IMR-90 (cell line): ENCODE measurements at regions not wholly inside any gene's neighbourhood (a gene's known extent, or its start where the extent isn't known, plus 50 kb on each side); places are given as distances from the start of the nearest gene placed in this dataset.

Source experiments
- ATAC-seq: fragments of 200-7000 bp; cut with Tn5 transposase; 2 replicates; pipeline ENCODE4 v1.9.1; 2020; ENCODE audit warnings: low read depth, mild to moderate bottlenecking, moderate library complexity
- BruUV-seq: library from RNA; stranded (reverse); fragments of 400-500 nt; replicated peaks from 2 replicates; lab custom pipeline; 2021; lab: Mats Ljungman, UMichigan
- CTCF ChIA-PET: fragments of 300-600 bp; formaldehyde crosslinking; extraction: SDS; loops from one replicate; lab custom pipeline; 2021; ENCODE audit warnings: antibody characterized with exemption; lab: Yijun Ruan, JAX
- POLR2A ChIA-PET: fragments of 300-600 bp; sonication (Branson Sonifier 250); formaldehyde crosslinking; loops from one replicate; lab custom pipeline; 2022; ENCODE audit warnings: antibody characterized with exemption; ENCODE audit not compliant: unreplicated experiment; lab: Charles Lee
- DNase-seq: peaks from one replicate; pipeline ENCODE4 v3.0.0; 2013
- H2AFZ ChIP-seq: replicated peaks from 2 replicates; pipeline ENCODE3; 2013; ENCODE audit warnings: low read length, mild to moderate bottlenecking; ENCODE audit not compliant: poor library complexity
- H2AK5ac ChIP-seq: 2 replicates; pipeline ENCODE4 v1.6.1; 2013; ENCODE audit warnings: low read depth, low read length, inconsistent platforms
- H2AK9ac ChIP-seq: replicated peaks from 2 replicates; pipeline ENCODE3; 2013; ENCODE audit warnings: mild to moderate bottlenecking, low read depth, low read length, moderate library complexity; ENCODE audit not compliant: poor library complexity
- H2BK120ac ChIP-seq: 2 replicates; pipeline ENCODE4 v1.6.1; 2013; ENCODE audit warnings: low read depth, low read length, inconsistent platforms
- H2BK15ac ChIP-seq: 3 replicates; pipeline ENCODE4 v1.6.1; 2013; ENCODE audit warnings: low read depth, low read length, inconsistent platforms
- H2BK20ac ChIP-seq: 2 replicates; pipeline ENCODE4 v1.6.1; 2013; ENCODE audit warnings: low read depth, mild to moderate bottlenecking, inconsistent platforms, low read length, moderate library complexity
- H2BK5ac ChIP-seq: 2 replicates; pipeline ENCODE4 v1.6.1; 2013; ENCODE audit warnings: mild to moderate bottlenecking, low read depth, low read length, inconsistent platforms; ENCODE audit not compliant: poor library complexity, severe bottlenecking
- H3K14ac ChIP-seq: replicated peaks from 2 replicates; pipeline ENCODE4 v1.6.1; 2013; ENCODE audit warnings: low read depth, low read length, inconsistent platforms
- H3K18ac ChIP-seq: 2 replicates; pipeline ENCODE4 v1.6.1; 2013; ENCODE audit warnings: low read depth, low read length, control low read depth
- H3K23ac ChIP-seq: 2 replicates; pipeline ENCODE4 v1.6.1; 2013; ENCODE audit warnings: low read depth, low read length, inconsistent platforms
- H3K27ac ChIP-seq: 2 replicates; pipeline ENCODE4 v1.5.1; 2013; ENCODE audit warnings: mild to moderate bottlenecking, control low read depth, low read length; ENCODE audit not compliant: insufficient read depth
- H3K27me3 ChIP-seq: 2 replicates; pipeline ENCODE4 v1.6.1; 2013; ENCODE audit warnings: low read length; ENCODE audit not compliant: control insufficient read depth, insufficient read depth
- H3K36me3 ChIP-seq: 2 replicates; pipeline ENCODE4 v1.6.1; 2013; ENCODE audit warnings: low read length, mixed read lengths; ENCODE audit not compliant: control insufficient read depth, insufficient read depth
- H3K4ac ChIP-seq: 2 replicates; pipeline ENCODE4 v1.6.1; 2013; ENCODE audit warnings: low read depth, low read length, inconsistent platforms
- H3K4me1 ChIP-seq: 2 replicates; pipeline ENCODE4 v1.6.1; 2013; ENCODE audit warnings: low read length, mixed read lengths; ENCODE audit not compliant: control insufficient read depth, insufficient read depth
- H3K4me2 ChIP-seq: 2 replicates; pipeline ENCODE4 v1.6.1; 2013; ENCODE audit warnings: low read depth, mild to moderate bottlenecking, control low read depth, low read length, moderate library complexity
- H3K4me3 ChIP-seq: 2 replicates; pipeline ENCODE4 v1.5.1; 2013; ENCODE audit warnings: low read depth, mild to moderate bottlenecking, control low read depth, low read length, moderate library complexity; ENCODE audit not compliant: insufficient read depth
- H3K56ac ChIP-seq: 2 replicates; pipeline ENCODE4 v1.6.1; 2013; ENCODE audit warnings: low read length, inconsistent platforms; ENCODE audit not compliant: insufficient read depth; ENCODE audit errors: extremely low read depth
- H3K79me1 ChIP-seq, 2 experiments: 2 replicates each; pipeline ENCODE4 v1.6.1; 2013; ENCODE audit warnings: low read length in 2 of 2, inconsistent platforms in 1 of 2, low read depth in 1 of 2
- H3K9ac ChIP-seq: 2 replicates; pipeline ENCODE4 v1.6.1; 2013; ENCODE audit warnings: low read depth, low read length, control low read depth
- H3K9me1 ChIP-seq: 2 replicates; pipeline ENCODE4 v1.6.1; 2013; ENCODE audit warnings: low read length, inconsistent platforms; ENCODE audit not compliant: insufficient read depth
- H3K9me3 ChIP-seq: 2 replicates; pipeline ENCODE4 v1.6.1; 2013; ENCODE audit warnings: low read length; ENCODE audit not compliant: control insufficient read depth, insufficient read depth
- H4K20me1 ChIP-seq: 2 replicates; pipeline ENCODE4 v1.6.1; 2013; ENCODE audit warnings: low read length, inconsistent platforms; ENCODE audit not compliant: insufficient read depth
- H4K5ac ChIP-seq: 2 replicates; pipeline ENCODE4 v1.6.1; 2013; ENCODE audit warnings: mild to moderate bottlenecking, low read depth, low read length, control low read depth
- H4K8ac ChIP-seq, 2 experiments: 2 replicates each; pipeline ENCODE4 v1.6.1; 2013; ENCODE audit warnings: low read depth in 2 of 2, low read length in 2 of 2, control low read depth in 1 of 2, inconsistent platforms in 1 of 2
- H4K91ac ChIP-seq: 2 replicates; pipeline ENCODE4 v1.6.1; 2013; ENCODE audit warnings: low read depth, low read length, inconsistent platforms; ENCODE audit not compliant: insufficient read depth
- CHD1 ChIP-seq: IDR thresholded peaks from 2 replicates; pipeline ENCODE4 v1.6.1; 2012; ENCODE audit warnings: low read depth, low read length, improper control_type of control experiment
- MAZ ChIP-seq: IDR thresholded peaks from 2 replicates; pipeline ENCODE4 v1.6.1; 2012; ENCODE audit warnings: low read depth, mild to moderate bottlenecking, low read length, improper control_type of control experiment, moderate library complexity, borderline replicate concordance
- POLR2A ChIP-seq: IDR thresholded peaks from 2 replicates; pipeline ENCODE4 v1.6.1; 2012; ENCODE audit warnings: mild to moderate bottlenecking, low read depth, low read length
- RAD21 ChIP-seq: IDR thresholded peaks from 2 replicates; pipeline ENCODE4 v1.6.1; 2012; ENCODE audit warnings: low read length, improper control_type of control experiment
- RCOR1 ChIP-seq: IDR thresholded peaks from 2 replicates; pipeline ENCODE4 v1.6.1; 2012; ENCODE audit warnings: mild to moderate bottlenecking, low read length, improper control_type of control experiment; ENCODE audit not compliant: insufficient replicate concordance
- SMC3 ChIP-seq: fragments of 150-350 bp; IDR thresholded peaks from 2 replicates; pipeline ENCODE4 v1.6.1; 2016; ENCODE audit warnings: low read depth, mild to moderate bottlenecking, antibody characterized with exemption, low read length, moderate library complexity
- WGBS, 2 experiments: methylation state at CpG; one replicate each; pipeline versions ENCODE4 v1.1.5 to v1.1.7; 2013; ENCODE audit warnings: missing lambda C conversion rate in 2 of 2; ENCODE audit not compliant: insufficient read length in 1 of 2; ENCODE audit errors: extremely low coverage in 2 of 2; 5-methylcytosine and 5-hydroxymethylcytosine counted together
- dilution Hi-C: fragments of 300-500 bp; cut with HindIII; formaldehyde crosslinking; loops from one replicate; pipeline ENCODE4 v1.14.3; 2018; ENCODE audit warnings: low sequenced_read_pairs; ENCODE audit not compliant: unreplicated experiment
- in situ Hi-C: fragments of 300-500 bp; cut with MboI; formaldehyde crosslinking; loops from 3 replicates; pipeline ENCODE4 v1.14.3; 2019; ENCODE audit warnings: low sequenced_read_pairs, inconsistent platforms, mixed read lengths
- intact Hi-C: fragments of 100-400 bp; cut with micrococcal nuclease; formaldehyde crosslinking; loops from 2 replicates; pipeline ENCODE4 v1.10.0; 2022
- TF ChIP-seq, protein P1 (sequence below): fragments of 150-350 bp; IDR thresholded peaks from 2 replicates; pipeline ENCODE4 v1.6.1; 2016; ENCODE audit warnings: low read depth, mild to moderate bottlenecking, low read length, moderate library complexity, borderline replicate concordance
- TF ChIP-seq, protein P2 (sequence below): conservative IDR thresholded peaks from 2 replicates; pipeline ENCODE4 v1.5.1; 2012; ENCODE audit warnings: mild to moderate bottlenecking, low read depth, low read length, improper control_type of control experiment

DNA sequence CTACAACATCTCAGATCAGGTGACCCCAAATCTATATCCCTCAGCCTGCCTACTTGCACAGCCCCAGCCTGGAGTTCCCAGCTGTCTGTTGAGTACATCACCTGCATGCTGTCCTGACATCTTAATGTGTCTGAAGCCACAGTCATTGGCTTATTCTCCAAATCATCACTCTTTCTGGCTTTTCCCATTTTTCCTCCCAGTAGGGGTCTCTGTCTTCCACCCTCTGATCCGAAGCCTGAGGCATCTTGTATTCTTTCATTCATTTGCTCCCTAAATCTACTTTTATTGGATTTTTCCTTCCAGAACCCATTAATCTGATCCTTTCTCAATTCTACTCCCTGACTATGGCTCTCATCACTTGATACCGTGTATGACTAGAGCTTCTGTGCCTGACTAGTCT, 332.9 kb upstream of the DCC start:
- Histone ChIP-seq H4K91ac (no peak overlapping the region), H3K9me3 (peaks cover 11% of the 10 kb centered on the region; the same call in 1 of the 2 replicates), H4K20me1 (no peaks in the 10 kb centered on the region), H4K5ac (no peak overlapping the region), H3K14ac (no peak overlapping the region), H2AK9ac (no peak overlapping the region), H3K18ac (no peak overlapping the region), H3K27me3 (no peaks in the 10 kb centered on the region), H4K8ac (no peak overlapping the region), H3K4me1 (no peaks in the 10 kb centered on the region), H3K4ac (no peak overlapping the region), H3K9ac (no peak overlapping the region), H3K56ac (no peak overlapping the region), H3K23ac (no peak overlapping the region), H3K4me2 (no peak overlapping the region), H3K36me3 (no peaks in the 10 kb centered on the region), H3K4me3 (no peak overlapping the region), H3K27ac (no peak overlapping the region), H2AFZ (no peak overlapping the region), H2BK5ac (no peak overlapping the region), H2BK20ac (no peak overlapping the region), H3K79me1 (no peaks in the 10 kb centered on the region), H2BK120ac (no peak overlapping the region), H3K9me1 (no peaks in the 10 kb centered on the region), H2BK15ac (no peak overlapping the region), H2AK5ac (no peak overlapping the region)
- intact Hi-C loops (no loop called here), dilution Hi-C loops (no loop called here), in situ Hi-C loops (no loop called here)
- WGBS, 2 experiments, result no CpG with 5 or more reads among the region's 2 CpGs
- TF ChIP-seq CHD1 (no peak), RCOR1 (no peak), SMC3 (no peak), POLR2A (no peak), RAD21 (no peak), MAZ (no peak)
- TF ChIP-seq, protein P1, sequence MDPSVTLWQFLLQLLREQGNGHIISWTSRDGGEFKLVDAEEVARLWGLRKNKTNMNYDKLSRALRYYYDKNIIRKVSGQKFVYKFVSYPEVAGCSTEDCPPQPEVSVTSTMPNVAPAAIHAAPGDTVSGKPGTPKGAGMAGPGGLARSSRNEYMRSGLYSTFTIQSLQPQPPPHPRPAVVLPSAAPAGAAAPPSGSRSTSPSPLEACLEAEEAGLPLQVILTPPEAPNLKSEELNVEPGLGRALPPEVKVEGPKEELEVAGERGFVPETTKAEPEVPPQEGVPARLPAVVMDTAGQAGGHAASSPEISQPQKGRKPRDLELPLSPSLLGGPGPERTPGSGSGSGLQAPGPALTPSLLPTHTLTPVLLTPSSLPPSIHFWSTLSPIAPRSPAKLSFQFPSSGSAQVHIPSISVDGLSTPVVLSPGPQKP, result no peak
- TF ChIP-seq, protein P2, sequence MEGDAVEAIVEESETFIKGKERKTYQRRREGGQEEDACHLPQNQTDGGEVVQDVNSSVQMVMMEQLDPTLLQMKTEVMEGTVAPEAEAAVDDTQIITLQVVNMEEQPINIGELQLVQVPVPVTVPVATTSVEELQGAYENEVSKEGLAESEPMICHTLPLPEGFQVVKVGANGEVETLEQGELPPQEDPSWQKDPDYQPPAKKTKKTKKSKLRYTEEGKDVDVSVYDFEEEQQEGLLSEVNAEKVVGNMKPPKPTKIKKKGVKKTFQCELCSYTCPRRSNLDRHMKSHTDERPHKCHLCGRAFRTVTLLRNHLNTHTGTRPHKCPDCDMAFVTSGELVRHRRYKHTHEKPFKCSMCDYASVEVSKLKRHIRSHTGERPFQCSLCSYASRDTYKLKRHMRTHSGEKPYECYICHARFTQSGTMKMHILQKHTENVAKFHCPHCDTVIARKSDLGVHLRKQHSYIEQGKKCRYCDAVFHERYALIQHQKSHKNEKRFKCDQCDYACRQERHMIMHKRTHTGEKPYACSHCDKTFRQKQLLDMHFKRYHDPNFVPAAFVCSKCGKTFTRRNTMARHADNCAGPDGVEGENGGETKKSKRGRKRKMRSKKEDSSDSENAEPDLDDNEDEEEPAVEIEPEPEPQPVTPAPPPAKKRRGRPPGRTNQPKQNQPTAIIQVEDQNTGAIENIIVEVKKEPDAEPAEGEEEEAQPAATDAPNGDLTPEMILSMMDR, result no peak
- BruUV-seq, result no TSS peak
- CTCF ChIA-PET, result interaction anchor here (0.5 kb wide), 1 partner anchor 874 kb away, joined by 3 read pairs; no protein-coding TSS in a partner anchor
- DNase-seq (no peak), ATAC-seq (no peak)
- POLR2A ChIA-PET, result no interaction called here
